ENCODE measurements at regions not wholly inside any gene's neighbourhood (a gene's known extent, or its start where the extent isn't known, plus 50 kb on each side); places are given as distances from the start of the nearest gene placed in this dataset.

GRCh38 chr4:136438645-136439044 lies 1093.6 kb downstream of the PCDH18 start:
- no peak overlapping the region for H3K27ac Mint-ChIP-seq
- TF ChIP-seq CTCF (IDR thresholded peaks at IDR 0.05) = no peak

GRCh38 chr4:136424052-136424451 lies 1108.2 kb downstream of the PCDH18 start:
- no peak overlapping the region for H3K4me3 Mint-ChIP-seq
- no peaks in the 10 kb centered on the region for H3K36me3 Mint-ChIP-seq (ENCODE audit: low read depth)
- H3K27ac Mint-ChIP-seq = no peak overlapping the region

More at GRCh38 chr4:136438645-136439044, 1093.6 kb downstream of the PCDH18 start:
- Mint-ChIP-seq H3K9me3 (peaks cover 14% of the 10 kb centered on the region), H3K36me3 (ENCODE audit: low read depth) (peaks cover 4% of the 10 kb centered on the region; the same call in 1 of the 2 replicates), H3K4me1 (ENCODE audit: low read depth) (no peaks in the 10 kb centered on the region), H3K4me3 (no peak overlapping the region), H3K27me3 (ENCODE audit: insufficient read depth) (peaks cover 1% of the 10 kb centered on the region; the same call in 1 of the 2 replicates)
- DNase-seq = no peak

GRCh38 chr4:136414981-136415380 lies 1117.3 kb downstream of the PCDH18 start:
- H3K27me3 Mint-ChIP-seq (ENCODE audit: insufficient read depth) = no peaks in the 10 kb centered on the region
- no peaks in the 10 kb centered on the region for H3K36me3 Mint-ChIP-seq (ENCODE audit: low read depth)
- peaks cover 34% of the 10 kb centered on the region for H3K9me3 Mint-ChIP-seq
- no peak overlapping the region for H3K4me3 Mint-ChIP-seq
- H3K4me1 Mint-ChIP-seq (ENCODE audit: low read depth) = no peaks in the 10 kb centered on the region
- no peak for TF ChIP-seq CTCF (IDR thresholded peaks at IDR 0.05)
- H3K27ac Mint-ChIP-seq = no peak overlapping the region
- no peak for DNase-seq

More at GRCh38 chr4:136424052-136424451, 1108.2 kb downstream of the PCDH18 start:
- no peaks in the 10 kb centered on the region for H3K27me3 Mint-ChIP-seq (ENCODE audit: insufficient read depth)
- H3K4me1 Mint-ChIP-seq (ENCODE audit: low read depth) = no peaks in the 10 kb centered on the region
- peaks cover 20% of the 10 kb centered on the region for H3K9me3 Mint-ChIP-seq
- DNase-seq = no peak
- no peak for TF ChIP-seq CTCF (IDR thresholded peaks at IDR 0.05)

GRCh38 chr4:136412708-136413107 lies 1119.6 kb downstream of the PCDH18 start:
- H3K9me3 Mint-ChIP-seq = peaks cover 34% of the 10 kb centered on the region
- H3K27ac Mint-ChIP-seq = no peak overlapping the region
- no peaks in the 10 kb centered on the region for H3K4me1 Mint-ChIP-seq (ENCODE audit: low read depth)
- H3K4me3 Mint-ChIP-seq = no peak overlapping the region
- TF ChIP-seq CTCF (IDR thresholded peaks at IDR 0.05) = no peak
- DNase-seq = no peak
- H3K27me3 Mint-ChIP-seq (ENCODE audit: insufficient read depth) = no peaks in the 10 kb centered on the region
- H3K36me3 Mint-ChIP-seq (ENCODE audit: low read depth) = no peaks in the 10 kb centered on the region

- no peak overlapping the region for H3K27ac Mint-ChIP-seq
- H3K9me3 Mint-ChIP-seq = peaks cover 12% of the 10 kb centered on the region
- no peak for TF ChIP-seq CTCF (IDR thresholded peaks at IDR 0.05)
- no peak overlapping the region for H3K4me3 Mint-ChIP-seq
- H3K4me1 Mint-ChIP-seq (ENCODE audit: low read depth) = no peaks in the 10 kb centered on the region
- DNase-seq = no peak
- no peaks in the 10 kb centered on the region; the same call in none of the 2 replicates for H3K36me3 Mint-ChIP-seq (ENCODE audit: low read depth)
- no peaks in the 10 kb centered on the region for H3K27me3 Mint-ChIP-seq (ENCODE audit: insufficient read depth)
Observed at GRCh38 chr4:136400829-136401228, 1131.5 kb downstream of the PCDH18 start.

Data from HFFc6 (cell line).